ENCODE measurements at regions not wholly inside any gene's neighbourhood (a gene's known extent, or its start where the extent isn't known, plus 50 kb on each side); places are given as distances from the start of the nearest gene placed in this dataset.

- Histone ChIP-seq H3K27ac (replicated peaks) (no peak overlapping the region), H3K4me3 (replicated peaks; ENCODE audit: insufficient read depth, low read length) (no peak overlapping the region), H3K27me3 (ENCODE audit: insufficient read depth, poor library complexity, severe bottlenecking) (no peaks in the 10 kb centered on the region)
- no peak for TF ChIP-seq CTCF (IDR thresholded peaks at IDR 0.05; ENCODE audit: insufficient read depth, low read length)
- no peak for TF ChIP-seq SPI1 (IDR thresholded peaks at IDR 0.05; ENCODE audit: borderline replicate concordance, low read depth)
- TF ChIP-seq POLR2AphosphoS5 (IDR thresholded peaks at IDR 0.05; ENCODE audit: low read depth), result no peak
- TF ChIP-seq REST (IDR thresholded peaks at IDR 0.05; ENCODE audit: insufficient replicate concordance, low read depth), result no peak
- no peak for TF ChIP-seq GABPA (IDR thresholded peaks at IDR 0.05; ENCODE audit: low read depth)
- DNase-seq (ENCODE audit: low read depth in 1 of 2, low spot score in 1 of 2), result no peak
Observed at GRCh38 chr12:40583743-40584142, 108.5 kb upstream of the CNTN1 start.

DNA sequence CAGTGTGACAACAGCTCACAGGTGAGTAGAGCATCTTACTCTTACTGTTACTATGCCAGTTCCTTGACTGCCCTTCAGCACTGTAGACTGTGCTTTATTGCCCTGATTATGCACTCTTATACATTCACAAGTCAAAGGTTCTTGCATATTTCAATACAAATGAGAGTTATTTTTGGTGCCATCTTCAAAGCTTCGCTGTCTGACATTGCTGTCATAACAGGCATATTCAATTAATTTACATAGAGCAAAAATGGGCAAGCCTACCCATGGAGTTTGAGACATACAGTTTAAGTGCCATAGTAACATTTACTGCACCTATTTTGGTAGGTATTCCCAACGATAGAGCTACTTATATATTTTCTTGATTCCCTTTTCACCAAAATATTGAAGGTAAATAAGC lies 107.5 kb upstream of the CNTN1 start:
- no peak for DNase-seq (ENCODE audit: low read depth in 1 of 2, low spot score in 1 of 2)
- no peak overlapping the region for H3K27ac ChIP-seq (replicated peaks)
- no peak overlapping the region for H3K4me3 ChIP-seq (replicated peaks; ENCODE audit: insufficient read depth, low read length)
- no peaks in the 10 kb centered on the region for H3K27me3 ChIP-seq (ENCODE audit: insufficient read depth, poor library complexity, severe bottlenecking)
- no peak for TF ChIP-seq POLR2AphosphoS5 (IDR thresholded peaks at IDR 0.05; ENCODE audit: low read depth)
- TF ChIP-seq CTCF (IDR thresholded peaks at IDR 0.05; ENCODE audit: insufficient read depth, low read length), result no peak
- no peak for TF ChIP-seq SPI1 (IDR thresholded peaks at IDR 0.05; ENCODE audit: borderline replicate concordance, low read depth)
- no peak for TF ChIP-seq REST (IDR thresholded peaks at IDR 0.05; ENCODE audit: insufficient replicate concordance, low read depth)
- TF ChIP-seq GABPA (IDR thresholded peaks at IDR 0.05; ENCODE audit: low read depth), result no peak

GRCh38 chr12:40586823-40587222 lies 105.4 kb upstream of the CNTN1 start:
- no peaks in the 10 kb centered on the region for H3K27me3 ChIP-seq (ENCODE audit: insufficient read depth, poor library complexity, severe bottlenecking)
- H3K4me3 ChIP-seq (replicated peaks; ENCODE audit: insufficient read depth, low read length), result no peak overlapping the region
- H3K27ac ChIP-seq (replicated peaks), result no peak overlapping the region
- TF ChIP-seq SPI1 (IDR thresholded peaks at IDR 0.05; ENCODE audit: borderline replicate concordance, low read depth) (no peak), REST (IDR thresholded peaks at IDR 0.05; ENCODE audit: insufficient replicate concordance, low read depth) (no peak), GABPA (IDR thresholded peaks at IDR 0.05; ENCODE audit: low read depth) (no peak), CTCF (IDR thresholded peaks at IDR 0.05; ENCODE audit: insufficient read depth, low read length) (no peak), POLR2AphosphoS5 (IDR thresholded peaks at IDR 0.05; ENCODE audit: low read depth) (no peak)
- no peak for DNase-seq (ENCODE audit: low read depth in 1 of 2, low spot score in 1 of 2)

Data from HL-60 (cell line).